ENCODE measurements at regions not wholly inside any gene's neighbourhood (a gene's known extent, or its start where the extent isn't known, plus 50 kb on each side); places are given as distances from the start of the nearest gene placed in this dataset.
"Not testable (repeated sequence)": the region's sequence is repeated elsewhere in the genome, so short reads cannot be mapped to it uniquely, and the experiment has no call there.

GRCh38 chr13:24984134-24984533 is 111.8 kb upstream of the PABPC3 start:
- H3K27ac Mint-ChIP-seq, result no peak overlapping the region
- H3K4me3 Mint-ChIP-seq, result no peak overlapping the region
- no peaks in the 10 kb centered on the region for H3K9me3 Mint-ChIP-seq
- H3K27me3 Mint-ChIP-seq, result peaks cover 54% of the 10 kb centered on the region
- no peaks in the 10 kb centered on the region for H3K36me3 Mint-ChIP-seq
- no peak for ATAC-seq
- peaks cover 8% of the 10 kb centered on the region for H3K4me1 Mint-ChIP-seq

- Mint-ChIP-seq H3K27ac (no peak overlapping the region), H3K4me3 (no peak overlapping the region), H3K36me3 (no peaks in the 10 kb centered on the region), H3K9me3 (no peaks in the 10 kb centered on the region), H3K4me1 (peaks cover 8% of the 10 kb centered on the region), H3K27me3 (peaks cover 54% of the 10 kb centered on the region)
- ATAC-seq, result no peak
Measured at GRCh38 chr13:24985107-24985506, 110.8 kb upstream of the PABPC3 start.

DNA sequence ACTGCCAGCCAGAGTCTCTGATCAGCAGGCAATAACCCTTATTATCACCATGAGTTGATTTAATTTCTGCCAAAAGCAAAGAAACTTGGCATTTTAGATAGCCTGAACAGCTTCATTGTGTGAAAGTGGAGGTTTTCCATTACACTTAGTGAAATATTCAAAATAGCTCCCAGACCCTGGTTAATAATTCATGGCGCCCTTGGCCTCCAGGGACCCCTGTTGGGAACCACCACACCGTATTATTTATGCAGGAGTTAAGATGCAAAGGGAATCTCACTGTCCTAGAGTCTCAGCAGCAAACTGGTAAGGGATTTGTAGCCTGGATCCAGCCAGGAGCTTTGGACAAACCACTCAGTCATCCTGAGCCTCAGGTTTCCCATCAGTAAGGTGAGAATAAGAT is 110.0 kb upstream of the PABPC3 start:
- no peak for ATAC-seq
- Mint-ChIP-seq H3K4me1 (peaks cover 8% of the 10 kb centered on the region), H3K27ac (no peak overlapping the region), H3K4me3 (no peak overlapping the region), H3K36me3 (no peaks in the 10 kb centered on the region), H3K27me3 (peaks cover 54% of the 10 kb centered on the region), H3K9me3 (no peaks in the 10 kb centered on the region)

- Mint-ChIP-seq H3K4me3 (no peak overlapping the region), H3K27ac (no peak overlapping the region), H3K4me1 (peaks cover 8% of the 10 kb centered on the region), H3K27me3 (peaks cover 54% of the 10 kb centered on the region), H3K36me3 (no peaks in the 10 kb centered on the region), H3K9me3 (no peaks in the 10 kb centered on the region)
- ATAC-seq, result no peak
Measured at GRCh38 chr13:24986826-24987225, 109.1 kb upstream of the PABPC3 start.

DNA sequence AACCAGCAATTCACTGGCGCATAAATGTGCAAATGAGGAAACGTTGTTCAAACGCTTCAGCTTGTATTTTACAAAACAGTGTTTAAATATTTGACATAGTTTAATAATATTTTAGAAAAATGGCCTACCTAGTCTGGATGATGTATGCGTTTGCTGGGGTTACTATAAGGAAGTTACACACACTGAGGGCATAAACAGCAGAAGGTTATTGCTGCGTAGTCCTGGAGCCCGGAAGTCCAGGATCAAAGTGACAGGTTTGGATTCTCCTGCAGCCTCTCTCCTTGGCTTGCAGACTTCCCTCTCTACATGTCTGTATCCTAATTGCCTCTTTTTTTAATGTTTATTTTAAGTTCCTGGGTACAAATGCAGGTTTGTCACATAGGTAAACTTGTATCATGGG is 106.0 kb upstream of the PABPC3 start:
- not testable (repeated sequence) for H3K4me3 Mint-ChIP-seq, H3K27ac Mint-ChIP-seq, H3K36me3 Mint-ChIP-seq, H3K4me1 Mint-ChIP-seq, ATAC-seq, H3K9me3 Mint-ChIP-seq
- H3K27me3 Mint-ChIP-seq, result peaks cover 31% of the 10 kb centered on the region

GRCh38 chr13:24992946-24993345 is 103.0 kb upstream of the PABPC3 start:
- H3K4me1 Mint-ChIP-seq, H3K9me3 Mint-ChIP-seq, H3K36me3 Mint-ChIP-seq, ATAC-seq, H3K27ac Mint-ChIP-seq, H3K4me3 Mint-ChIP-seq: not testable (repeated sequence)
- H3K27me3 Mint-ChIP-seq, result peaks cover 17% of the 10 kb centered on the region

DNA sequence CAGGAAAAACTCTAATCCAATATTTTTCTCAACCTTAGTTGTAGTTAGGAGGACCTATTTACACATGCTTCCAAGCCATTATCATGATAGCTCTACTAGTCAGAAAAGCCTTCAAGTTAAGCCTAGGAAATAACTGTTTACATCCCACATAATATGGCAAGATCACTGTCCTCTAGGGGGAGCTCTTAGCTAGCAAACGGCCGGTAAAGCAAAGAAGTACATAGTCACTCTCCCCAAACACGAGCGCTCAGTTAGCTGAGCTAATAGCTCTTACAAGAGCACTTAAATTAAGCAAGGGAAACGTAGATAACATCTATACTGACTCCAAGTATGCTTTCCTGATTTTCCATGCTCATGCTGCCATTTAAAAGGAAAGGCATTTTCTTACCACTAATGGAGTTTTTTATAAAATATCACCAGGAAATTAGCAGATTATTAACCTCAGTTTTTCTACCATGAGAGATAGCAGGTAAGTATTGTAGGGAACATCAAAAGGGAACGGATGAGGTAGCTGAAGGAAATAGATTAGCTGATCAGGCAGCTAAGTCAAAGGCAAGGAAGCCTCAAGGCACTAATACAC is 100.6 kb upstream of the PABPC3 start:
- H3K9me3 Mint-ChIP-seq, result no peaks in the 10 kb centered on the region
- H3K36me3 Mint-ChIP-seq, result no peaks in the 10 kb centered on the region
- peaks cover 7% of the 10 kb centered on the region for H3K4me1 Mint-ChIP-seq
- H3K4me3 Mint-ChIP-seq, result no peak overlapping the region
- no peak overlapping the region for H3K27ac Mint-ChIP-seq
- ATAC-seq, result peak; percentile 71
- peaks cover 26% of the 10 kb centered on the region for H3K27me3 Mint-ChIP-seq

DNA sequence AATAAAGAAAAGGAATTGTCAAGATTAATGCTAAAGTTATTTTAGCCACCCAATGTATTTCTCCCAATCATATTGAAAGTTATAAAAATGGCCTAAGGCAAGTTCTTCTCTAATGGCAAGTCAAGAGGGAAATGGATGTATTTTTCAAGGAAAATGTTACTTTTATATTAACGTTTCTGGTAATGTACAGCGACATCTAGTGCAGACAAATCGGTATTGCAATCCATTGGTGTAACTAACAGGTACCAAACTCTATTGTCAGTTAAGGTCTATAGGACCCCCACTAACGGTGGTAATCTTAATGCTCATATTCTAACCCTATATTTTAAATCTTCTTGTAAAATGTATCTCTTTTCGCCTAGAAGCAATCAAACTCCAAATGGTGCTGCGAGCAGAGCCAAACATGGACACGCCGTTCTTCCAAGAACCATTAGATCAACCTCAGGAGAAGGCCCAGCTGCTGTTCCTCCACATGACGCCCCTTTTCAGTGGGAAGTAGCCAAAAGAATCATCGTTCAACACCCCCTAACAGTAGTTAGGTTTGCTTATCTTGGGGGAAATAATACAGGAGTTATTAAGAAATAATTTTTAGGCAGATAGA is 98.5 kb upstream of the PABPC3 start:
- Mint-ChIP-seq H3K4me1 (peaks cover 7% of the 10 kb centered on the region), H3K4me3 (no peak overlapping the region), H3K27me3 (peaks cover 47% of the 10 kb centered on the region), H3K27ac (no peak overlapping the region), H3K36me3 (no peaks in the 10 kb centered on the region), H3K9me3 (no peaks in the 10 kb centered on the region)
- no peak for ATAC-seq

GRCh38 chr13:24998433-24998832 is 97.5 kb upstream of the PABPC3 start:
- Mint-ChIP-seq H3K4me3 (no peak overlapping the region), H3K36me3 (no peaks in the 10 kb centered on the region), H3K27ac (no peak overlapping the region), H3K27me3 (peaks cover 53% of the 10 kb centered on the region), H3K9me3 (no peaks in the 10 kb centered on the region), H3K4me1 (peaks cover 7% of the 10 kb centered on the region)
- ATAC-seq, result no peak

- H3K27ac Mint-ChIP-seq, result no peak overlapping the region
- H3K27me3 Mint-ChIP-seq, result peaks cover 46% of the 10 kb centered on the region
- H3K9me3 Mint-ChIP-seq, result no peaks in the 10 kb centered on the region
- no peak overlapping the region for H3K4me3 Mint-ChIP-seq
- no peaks in the 10 kb centered on the region for H3K36me3 Mint-ChIP-seq
- H3K4me1 Mint-ChIP-seq, result peaks cover 7% of the 10 kb centered on the region
- ATAC-seq, result no peak
Measured at GRCh38 chr13:25001476-25002206, 94.3 kb upstream of the PABPC3 start.

- not testable (repeated sequence) for H3K4me3 Mint-ChIP-seq, H3K36me3 Mint-ChIP-seq, H3K4me1 Mint-ChIP-seq, ATAC-seq, H3K9me3 Mint-ChIP-seq, H3K27ac Mint-ChIP-seq
- peaks cover 46% of the 10 kb centered on the region for H3K27me3 Mint-ChIP-seq
Measured at GRCh38 chr13:25002311-25002710, 93.6 kb upstream of the PABPC3 start.

DNA sequence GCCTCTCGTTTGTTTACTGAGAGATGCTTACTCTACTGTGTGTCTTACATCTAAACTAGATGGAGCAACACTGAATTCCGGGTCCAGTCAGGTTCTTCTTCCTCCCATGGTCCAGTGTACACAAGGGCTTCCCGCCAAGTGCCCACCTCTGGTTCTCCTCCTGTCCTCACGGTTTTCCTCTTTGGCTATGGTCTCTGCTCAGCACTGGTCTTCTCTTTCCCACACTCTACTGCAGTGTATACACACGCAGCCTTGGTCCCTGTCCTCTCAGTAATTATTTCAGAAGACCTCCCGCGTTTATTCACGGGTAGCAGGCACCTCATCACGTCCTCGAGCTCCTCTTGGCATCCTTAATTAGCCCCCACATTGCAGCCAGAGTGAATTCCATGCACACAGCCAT is 91.4 kb upstream of the PABPC3 start:
- H3K4me1 Mint-ChIP-seq, H3K4me3 Mint-ChIP-seq, H3K36me3 Mint-ChIP-seq, ATAC-seq, H3K27ac Mint-ChIP-seq, H3K9me3 Mint-ChIP-seq: not testable (repeated sequence)
- peaks cover 45% of the 10 kb centered on the region for H3K27me3 Mint-ChIP-seq

DNA sequence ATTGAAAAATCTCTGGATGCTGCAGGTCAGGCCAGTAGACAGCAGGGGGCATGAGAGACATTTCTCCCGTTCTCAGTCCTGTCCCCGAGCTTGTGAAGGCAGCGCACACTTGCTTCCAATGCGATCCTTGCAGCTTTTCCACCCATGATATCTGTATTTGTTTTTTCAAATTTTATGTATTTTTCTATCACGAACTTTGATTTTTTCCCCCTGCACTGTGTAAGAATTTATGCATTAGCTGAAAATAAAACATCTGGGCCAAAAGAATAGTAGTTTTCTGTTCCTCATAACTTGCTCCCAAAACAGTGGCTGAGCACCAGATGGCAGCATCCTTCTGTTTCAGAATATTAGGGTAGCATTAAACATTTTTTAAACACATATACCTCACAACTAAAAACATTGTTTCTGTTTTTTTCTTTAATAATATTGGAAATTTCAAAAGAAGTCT is 90.9 kb upstream of the PABPC3 start:
- peak; percentile 75 for ATAC-seq
- peaks cover 45% of the 10 kb centered on the region for H3K27me3 Mint-ChIP-seq
- not testable (repeated sequence) for H3K27ac Mint-ChIP-seq, H3K9me3 Mint-ChIP-seq, H3K36me3 Mint-ChIP-seq, H3K4me1 Mint-ChIP-seq
- peak overlapping the region; percentile 40 for H3K4me3 Mint-ChIP-seq

DNA sequence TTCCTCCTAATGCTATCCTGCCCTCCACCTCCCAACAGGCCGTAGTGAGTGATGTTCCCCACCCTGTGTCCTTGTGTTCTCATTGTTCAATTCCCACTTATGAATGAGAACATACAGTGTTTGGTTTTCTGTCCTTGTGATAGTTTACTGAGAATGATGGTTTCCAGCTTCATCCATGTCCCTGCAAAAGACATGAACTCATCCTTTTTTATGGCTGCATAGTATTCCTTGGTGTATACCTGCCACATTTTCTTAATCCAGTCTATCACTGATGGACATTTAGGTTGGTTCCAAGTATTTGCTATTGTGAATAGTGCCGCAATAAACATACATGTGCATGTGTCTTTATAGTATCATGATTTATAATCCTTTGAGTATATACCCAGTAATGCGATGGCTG is 88.5 kb upstream of the PABPC3 start:
- not testable (repeated sequence) for H3K36me3 Mint-ChIP-seq, H3K9me3 Mint-ChIP-seq, H3K4me3 Mint-ChIP-seq, H3K27ac Mint-ChIP-seq, H3K4me1 Mint-ChIP-seq, ATAC-seq
- H3K27me3 Mint-ChIP-seq, result peaks cover 43% of the 10 kb centered on the region

DNA sequence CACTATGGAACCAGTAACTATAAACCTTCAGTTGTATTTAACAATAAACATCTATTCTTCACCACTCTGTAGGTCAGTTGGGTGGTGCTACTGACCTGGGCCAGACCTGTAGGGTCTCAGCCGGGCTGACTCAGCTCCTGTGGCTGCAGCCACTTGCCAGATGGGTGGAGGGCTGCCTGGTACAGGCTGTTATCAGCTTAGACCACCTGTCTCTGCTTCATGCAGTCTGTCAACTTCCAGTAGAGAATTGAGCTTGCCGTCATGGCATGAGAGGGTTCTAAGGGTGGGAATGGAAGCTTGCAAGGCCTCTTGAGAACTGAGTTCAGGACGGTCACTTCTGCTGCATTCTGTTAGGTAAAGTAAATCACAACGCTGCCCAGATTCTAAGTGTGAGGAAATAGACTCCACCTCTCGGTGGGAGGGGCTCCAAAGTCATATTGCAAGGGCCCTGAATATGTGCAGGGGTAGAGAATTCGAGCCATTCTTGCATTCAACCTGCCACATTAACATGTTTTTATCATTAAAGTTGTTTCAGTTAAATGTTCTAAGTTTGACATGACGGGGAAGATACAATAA is 81.5 kb upstream of the PABPC3 start:
- not testable (repeated sequence) for H3K27ac Mint-ChIP-seq, H3K4me3 Mint-ChIP-seq, H3K9me3 Mint-ChIP-seq, H3K36me3 Mint-ChIP-seq, ATAC-seq
- Mint-ChIP-seq H3K4me1 (peaks cover 21% of the 10 kb centered on the region), H3K27me3 (peaks cover 40% of the 10 kb centered on the region)

DNA sequence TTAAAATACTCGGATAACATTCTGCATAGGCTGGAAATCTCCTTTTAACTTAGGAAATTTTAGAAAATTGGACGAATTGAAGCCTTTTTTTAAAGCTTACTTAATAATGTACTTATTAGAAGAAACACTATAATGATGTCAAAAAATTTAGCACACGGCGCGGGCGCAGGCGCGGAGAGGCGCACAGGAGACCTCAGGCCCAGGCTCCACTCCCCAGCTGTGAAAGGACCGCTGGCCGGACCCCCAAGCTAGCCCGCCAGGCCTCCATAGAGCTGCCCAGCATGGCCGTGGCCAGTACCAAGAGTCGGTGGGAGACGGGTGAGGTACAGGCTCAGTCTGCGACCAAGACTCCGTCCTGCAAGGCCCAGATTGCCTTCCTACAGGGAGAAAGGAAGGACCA is 78.8 kb upstream of the PABPC3 start:
- Mint-ChIP-seq H3K27ac (peak overlapping the region; percentile 81), H3K4me1 (peaks cover 22% of the 10 kb centered on the region), H3K27me3 (peaks cover 19% of the 10 kb centered on the region), H3K4me3 (peak overlapping the region; percentile 58)
- not testable (repeated sequence) for H3K36me3 Mint-ChIP-seq, ATAC-seq, H3K9me3 Mint-ChIP-seq
